DOHH2 (cell line): ENCODE measurements at regions not wholly inside any gene's neighbourhood (a gene's known extent, or its start where the extent isn't known, plus 50 kb on each side); places are given as distances from the start of the nearest gene placed in this dataset.

Experiments used
- CTCF ChIP-seq: fragments of 200-600 bp; sonication (generic); IDR thresholded peaks from one replicate; pipeline ENCODE4 v1.5.1; 2014; ENCODE audit warnings: antibody characterized with exemption, mild to moderate bottlenecking, low read depth, low read length; ENCODE audit not compliant: poor library complexity, severe bottlenecking
- EZH2phosphoT487 ChIP-seq: fragments of 200-600 bp; sonication (generic); IDR thresholded peaks from 2 replicates; pipeline ENCODE4 v1.6.1; 2017; ENCODE audit warnings: borderline replicate concordance, mild to moderate bottlenecking, antibody characterized with exemption, low read length, moderate library complexity, mixed read lengths

GRCh38 chr2:16784652-16785051 lies 119.0 kb upstream of the CYRIA start:
- no peak for TF ChIP-seq CTCF
- no peak for TF ChIP-seq EZH2phosphoT487
